HFFc6 (cell line): ENCODE measurements at regions not wholly inside any gene's neighbourhood (a gene's known extent, or its start where the extent isn't known, plus 50 kb on each side); places are given as distances from the start of the nearest gene placed in this dataset.

Experiments
- DNase-seq: peaks from one replicate; pipeline ENCODE4 v3.0.0-alpha.2; 2018
- H3K27ac Mint-ChIP-seq: 2 replicates; pipeline ENCODE4 v1.8.0; 2020; ENCODE audit warnings: mild to moderate bottlenecking, mixed read lengths
- H3K27me3 Mint-ChIP-seq: 2 replicates; pipeline ENCODE4 v1.8.0; 2021; ENCODE audit warnings: mild to moderate bottlenecking, moderate library complexity, mixed read lengths; ENCODE audit not compliant: insufficient read depth
- H3K36me3 Mint-ChIP-seq: 2 replicates; pipeline ENCODE4 v1.8.0; 2021; ENCODE audit warnings: low read depth, mixed read lengths
- H3K4me1 Mint-ChIP-seq: 2 replicates; pipeline ENCODE4 v1.8.0; 2020; ENCODE audit warnings: low read depth, mixed read lengths
- H3K4me3 Mint-ChIP-seq: 2 replicates; pipeline ENCODE4 v1.8.0; 2020; ENCODE audit warnings: mild to moderate bottlenecking, moderate library complexity, mixed read lengths
- H3K9me3 Mint-ChIP-seq: 2 replicates; pipeline ENCODE4 v1.8.0; 2020; ENCODE audit warnings: mild to moderate bottlenecking, mixed read lengths
- TF ChIP-seq, protein P1 (sequence below): fragments of 200-600 bp; sonication (generic); IDR thresholded peaks from 2 replicates; pipeline ENCODE4 v1.5.0; 2021; ENCODE audit warnings: antibody characterized with exemption, mild to moderate bottlenecking

DNA sequence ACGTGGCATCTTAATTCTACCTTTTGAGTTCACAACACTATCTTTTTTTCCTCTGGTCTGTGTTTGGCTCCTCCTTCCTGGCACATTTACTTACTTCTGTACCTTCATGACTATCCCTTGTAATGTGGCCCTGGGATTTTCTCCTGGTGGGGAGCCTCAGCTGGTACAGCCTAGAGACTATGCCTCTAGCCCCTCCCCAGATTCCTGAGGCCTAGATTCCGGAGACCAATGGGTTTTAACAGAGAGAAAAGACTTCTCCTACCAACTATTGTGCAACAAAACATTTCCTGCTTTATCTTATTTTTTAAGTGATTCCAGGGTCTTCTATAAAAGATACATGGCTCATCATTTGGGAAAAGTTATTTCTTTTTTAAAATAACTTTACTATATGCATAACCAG lies 216.2 kb upstream of the KRR1 start:
- Mint-ChIP-seq H3K4me3 (no peak overlapping the region), H3K36me3 (no peaks in the 10 kb centered on the region), H3K27me3 (peaks cover 1% of the 10 kb centered on the region; the same call in 1 of the 2 replicates), H3K4me1 (peaks cover 38% of the 10 kb centered on the region), H3K27ac (no peak overlapping the region), H3K9me3 (no peaks in the 10 kb centered on the region)
- DNase-seq: no peak
- TF ChIP-seq, protein P1, sequence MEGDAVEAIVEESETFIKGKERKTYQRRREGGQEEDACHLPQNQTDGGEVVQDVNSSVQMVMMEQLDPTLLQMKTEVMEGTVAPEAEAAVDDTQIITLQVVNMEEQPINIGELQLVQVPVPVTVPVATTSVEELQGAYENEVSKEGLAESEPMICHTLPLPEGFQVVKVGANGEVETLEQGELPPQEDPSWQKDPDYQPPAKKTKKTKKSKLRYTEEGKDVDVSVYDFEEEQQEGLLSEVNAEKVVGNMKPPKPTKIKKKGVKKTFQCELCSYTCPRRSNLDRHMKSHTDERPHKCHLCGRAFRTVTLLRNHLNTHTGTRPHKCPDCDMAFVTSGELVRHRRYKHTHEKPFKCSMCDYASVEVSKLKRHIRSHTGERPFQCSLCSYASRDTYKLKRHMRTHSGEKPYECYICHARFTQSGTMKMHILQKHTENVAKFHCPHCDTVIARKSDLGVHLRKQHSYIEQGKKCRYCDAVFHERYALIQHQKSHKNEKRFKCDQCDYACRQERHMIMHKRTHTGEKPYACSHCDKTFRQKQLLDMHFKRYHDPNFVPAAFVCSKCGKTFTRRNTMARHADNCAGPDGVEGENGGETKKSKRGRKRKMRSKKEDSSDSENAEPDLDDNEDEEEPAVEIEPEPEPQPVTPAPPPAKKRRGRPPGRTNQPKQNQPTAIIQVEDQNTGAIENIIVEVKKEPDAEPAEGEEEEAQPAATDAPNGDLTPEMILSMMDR: no peak

DNA sequence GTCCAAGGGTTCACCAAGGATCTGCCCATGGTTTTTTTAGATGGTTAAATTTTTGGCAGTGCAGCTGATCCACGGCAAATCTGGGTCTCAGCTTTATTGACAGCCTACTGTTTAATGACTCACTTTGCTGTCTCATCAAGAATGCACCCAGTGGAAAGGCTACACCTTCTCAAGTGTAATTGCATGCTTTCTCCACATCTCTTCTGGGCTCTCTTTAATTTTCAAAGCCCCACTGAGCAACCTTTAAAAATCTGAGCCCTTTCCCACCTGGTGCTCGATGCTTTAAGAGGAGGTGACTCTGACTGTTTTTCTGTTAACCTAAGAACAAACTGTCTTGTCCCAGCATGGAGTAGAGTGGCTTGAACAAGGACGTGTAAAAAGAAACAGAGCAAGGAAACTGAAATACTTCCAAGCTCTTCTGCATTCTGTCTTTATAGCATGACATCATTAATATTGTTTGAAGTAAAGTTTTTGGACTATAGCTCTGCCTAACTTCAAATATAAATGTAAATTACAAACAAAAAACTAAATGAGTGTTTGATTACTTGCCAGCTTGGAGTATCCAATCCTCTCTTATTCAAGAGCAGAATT lies 214.2 kb upstream of the KRR1 start:
- Mint-ChIP-seq H3K27me3 (peaks cover 3% of the 10 kb centered on the region), H3K9me3 (no peaks in the 10 kb centered on the region), H3K4me1 (peaks cover 57% of the 10 kb centered on the region), H3K27ac (peak overlapping the region; percentile 89), H3K36me3 (no peaks in the 10 kb centered on the region), H3K4me3 (peak overlapping the region; percentile 77)
- DNase-seq: peak; percentile 71
- TF ChIP-seq, protein P1: peak; percentile 65

DNA sequence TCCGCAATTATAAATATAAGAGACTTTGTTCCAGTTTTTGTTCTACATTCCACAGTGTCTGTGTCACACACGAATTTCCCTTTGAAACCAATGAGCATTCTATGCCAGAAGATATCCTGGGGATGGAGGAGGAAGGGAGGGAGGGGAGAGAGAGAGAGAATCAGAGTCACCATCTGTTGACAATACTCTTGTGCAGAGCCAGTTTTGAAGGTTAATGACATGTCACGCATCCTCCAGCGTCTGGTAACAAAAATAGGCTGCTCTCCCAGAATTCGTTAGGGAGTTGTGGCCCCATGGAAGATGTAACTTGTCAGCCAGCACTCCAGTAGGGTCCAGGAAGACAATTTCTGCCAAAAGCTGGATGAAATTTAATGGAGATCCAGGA lies 213.5 kb upstream of the KRR1 start:
- Mint-ChIP-seq H3K27me3 (peaks cover 3% of the 10 kb centered on the region), H3K36me3 (no peaks in the 10 kb centered on the region), H3K4me1 (peaks cover 62% of the 10 kb centered on the region), H3K27ac (peak overlapping the region; percentile 89), H3K4me3 (peak overlapping the region; percentile 77), H3K9me3 (no peaks in the 10 kb centered on the region)
- TF ChIP-seq, protein P1: no peak
- DNase-seq: peak; percentile 80

DNA sequence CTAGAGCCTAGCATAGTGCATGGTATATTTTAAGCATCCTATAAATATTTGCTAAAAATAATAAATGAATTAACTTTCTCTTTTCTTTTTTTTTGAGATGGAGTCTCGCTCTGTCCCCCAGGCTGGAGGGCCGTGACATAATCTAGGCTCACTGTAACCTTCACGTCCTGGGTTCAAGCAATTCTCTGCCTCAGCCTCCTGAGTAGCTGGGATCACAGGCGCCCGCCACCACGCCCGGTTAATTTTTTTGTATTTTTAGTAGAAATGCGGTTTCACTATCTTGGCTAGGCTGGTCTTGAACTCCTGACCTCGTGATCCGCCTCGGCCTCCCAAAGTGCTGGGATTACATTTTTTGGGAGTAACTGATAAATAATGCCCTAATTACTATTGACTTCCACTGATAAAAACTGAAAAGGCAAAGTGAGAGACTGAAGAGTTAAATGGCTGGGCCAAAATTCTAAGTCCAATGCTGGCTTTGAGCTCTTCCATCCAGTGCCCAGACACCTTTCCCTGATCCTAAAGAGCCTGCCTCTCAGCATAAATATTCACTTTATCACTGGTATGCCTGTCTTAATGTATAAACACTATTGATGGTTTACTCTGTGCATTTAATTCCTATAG lies 213.0 kb upstream of the KRR1 start:
- TF ChIP-seq, protein P1: no peak
- Mint-ChIP-seq H3K4me1 (peaks cover 62% of the 10 kb centered on the region), H3K27me3 (peaks cover 3% of the 10 kb centered on the region), H3K36me3 (no peaks in the 10 kb centered on the region), H3K4me3 (peak overlapping the region; percentile 77), H3K27ac (peak overlapping the region; percentile 89), H3K9me3 (no peaks in the 10 kb centered on the region)
- DNase-seq: no peak

DNA sequence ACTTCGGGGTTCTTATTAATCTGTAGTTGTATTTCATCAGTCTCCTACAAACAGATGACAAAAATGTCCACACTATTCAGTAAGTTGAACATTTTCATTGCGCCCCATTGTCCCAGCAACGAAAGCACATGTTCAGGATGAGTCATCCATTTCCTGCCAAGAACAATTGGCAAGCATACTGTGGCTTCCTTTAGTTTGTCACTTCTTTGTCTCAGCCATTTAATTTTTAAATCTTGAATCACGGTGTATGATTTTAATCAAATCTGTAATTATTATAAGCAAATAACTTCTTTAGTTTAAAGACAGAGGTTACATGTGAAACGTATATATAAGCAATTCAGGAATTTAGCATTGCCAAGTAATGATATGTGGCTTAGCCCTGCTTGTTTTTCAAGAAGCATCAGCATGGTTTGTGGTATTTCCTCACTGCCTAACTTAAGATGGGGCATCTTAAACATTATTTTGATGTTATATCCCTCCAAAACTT lies 211.3 kb upstream of the KRR1 start:
- DNase-seq: peak; percentile 87
- peak overlapping the region; percentile 48 for H3K4me3 Mint-ChIP-seq
- TF ChIP-seq, protein P1: no peak
- no peaks in the 10 kb centered on the region for H3K9me3 Mint-ChIP-seq
- H3K4me1 Mint-ChIP-seq: peaks cover 62% of the 10 kb centered on the region
- H3K27me3 Mint-ChIP-seq: peaks cover 2% of the 10 kb centered on the region; the same call in 1 of the 2 replicates
- no peaks in the 10 kb centered on the region for H3K36me3 Mint-ChIP-seq
- H3K27ac Mint-ChIP-seq: peak overlapping the region; percentile 88
